HUES64 (cell line): ENCODE measurements at regions not wholly inside any gene's neighbourhood (a gene's known extent, or its start where the extent isn't known, plus 50 kb on each side); places are given as distances from the start of the nearest gene placed in this dataset.
"Not testable (repeated sequence)": the region's sequence is repeated elsewhere in the genome, so short reads cannot be mapped to it uniquely, and the experiment has no call there.

Experiments used
- H3K27ac ChIP-seq: 2 replicates; pipeline ENCODE4 v1.7.0; 2013; ENCODE audit warnings: low read depth, low read length, inconsistent platforms
- H3K27me3 ChIP-seq: 2 replicates; pipeline ENCODE4 v1.6.1; 2013; ENCODE audit warnings: mild to moderate bottlenecking, low read length; ENCODE audit not compliant: insufficient read depth
- H3K36me3 ChIP-seq: 2 replicates; pipeline ENCODE4 v1.6.1; 2013; ENCODE audit warnings: mild to moderate bottlenecking, low read length; ENCODE audit not compliant: insufficient read depth
- H3K4me1 ChIP-seq: 2 replicates; pipeline ENCODE4 v1.6.1; 2013; ENCODE audit warnings: mild to moderate bottlenecking, low read length, moderate library complexity; ENCODE audit not compliant: insufficient read depth
- H3K4me3 ChIP-seq: 2 replicates; pipeline ENCODE4 v1.5.1; 2013; ENCODE audit warnings: mild to moderate bottlenecking, low read length, moderate library complexity
- H3K9ac ChIP-seq: 2 replicates; pipeline ENCODE4 v1.6.1; 2013; ENCODE audit warnings: mild to moderate bottlenecking, low read depth, low read length
- H3K9me3 ChIP-seq: 2 replicates; pipeline ENCODE4 v1.6.1; 2013; ENCODE audit warnings: low read depth, low read length; ENCODE audit not compliant: insufficient read depth
- WGBS: fragments of 150-250, 120-280 bp; methylation state at CpG from one replicate; pipeline ENCODE4 v1.1.7; 2013; ENCODE audit warnings: missing lambda C conversion rate; 5-methylcytosine and 5-hydroxymethylcytosine counted together

DNA sequence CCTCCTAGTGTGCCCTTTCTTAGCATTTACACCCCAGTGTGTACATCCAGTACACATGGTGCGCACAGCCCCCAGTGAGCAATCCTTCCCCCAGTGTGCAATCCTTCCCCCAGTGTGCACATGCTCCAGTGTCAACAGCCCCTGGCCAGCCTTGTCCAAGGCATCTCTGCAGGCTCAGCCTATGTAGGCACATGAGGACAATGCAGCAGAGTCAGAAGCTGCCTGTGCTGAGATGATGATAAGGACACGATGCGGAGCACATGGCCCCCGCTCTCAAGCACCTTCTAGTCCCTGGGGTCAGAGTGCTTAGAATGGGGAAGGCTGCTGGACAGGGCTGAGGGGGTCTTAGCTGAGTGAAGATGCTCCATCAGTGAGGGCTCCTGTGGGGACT lies 69.8 kb downstream of the GADD45G start:
- Histone ChIP-seq H3K4me3 (no peak overlapping the region), H3K27ac (no peak overlapping the region), H3K27me3 (peaks cover 48% of the 10 kb centered on the region), H3K36me3 (no peaks in the 10 kb centered on the region), H3K9ac (no peak overlapping the region), H3K9me3 (no peaks in the 10 kb centered on the region), H3K4me1 (peaks cover 57% of the 10 kb centered on the region)
- 87% methylated on average over 4 of the region's 4 CpGs for WGBS

DNA sequence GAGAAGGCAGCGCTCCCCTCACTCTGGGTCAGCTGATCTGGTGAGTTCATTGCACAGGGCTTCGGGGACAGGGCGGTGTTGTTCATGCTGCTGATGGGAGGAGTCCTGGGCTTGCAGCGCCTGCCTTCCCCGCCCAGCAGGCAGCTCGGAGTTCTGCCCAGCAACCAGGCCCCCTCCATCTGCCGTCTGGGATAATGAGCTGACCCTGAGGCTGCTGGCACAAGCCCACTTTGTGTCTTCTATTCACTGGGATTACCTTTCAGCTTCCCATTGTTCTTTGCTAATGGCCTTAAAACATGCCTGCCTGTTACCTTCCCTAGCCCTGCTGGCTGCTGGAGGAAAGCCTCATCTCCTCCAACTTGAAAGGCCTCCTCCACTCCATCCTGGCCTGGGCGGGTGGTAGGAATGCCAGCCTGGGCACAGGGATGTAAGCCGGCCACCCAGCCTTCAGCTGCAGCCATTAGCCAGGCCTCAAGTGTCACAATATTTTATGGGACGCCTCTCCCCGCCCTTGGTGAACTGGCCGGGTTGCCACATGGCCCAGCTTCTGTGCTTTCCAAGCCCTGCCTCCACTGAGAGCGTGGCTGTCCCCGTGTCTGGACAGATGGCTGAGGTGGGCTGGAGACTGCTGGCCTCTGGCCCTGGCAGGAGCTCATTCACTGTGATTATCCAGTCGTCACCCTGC lies 70.4 kb downstream of the GADD45G start:
- no peak overlapping the region for H3K27ac ChIP-seq
- H3K4me3 ChIP-seq, result no peak overlapping the region
- H3K9ac ChIP-seq, result no peak overlapping the region
- H3K27me3 ChIP-seq, result peaks cover 53% of the 10 kb centered on the region
- H3K36me3 ChIP-seq, result no peaks in the 10 kb centered on the region
- peaks cover 57% of the 10 kb centered on the region for H3K4me1 ChIP-seq
- 44% methylated on average over 15 of the region's 15 CpGs for WGBS
- no peaks in the 10 kb centered on the region; the same call in 1 of the 2 replicates for H3K9me3 ChIP-seq

DNA sequence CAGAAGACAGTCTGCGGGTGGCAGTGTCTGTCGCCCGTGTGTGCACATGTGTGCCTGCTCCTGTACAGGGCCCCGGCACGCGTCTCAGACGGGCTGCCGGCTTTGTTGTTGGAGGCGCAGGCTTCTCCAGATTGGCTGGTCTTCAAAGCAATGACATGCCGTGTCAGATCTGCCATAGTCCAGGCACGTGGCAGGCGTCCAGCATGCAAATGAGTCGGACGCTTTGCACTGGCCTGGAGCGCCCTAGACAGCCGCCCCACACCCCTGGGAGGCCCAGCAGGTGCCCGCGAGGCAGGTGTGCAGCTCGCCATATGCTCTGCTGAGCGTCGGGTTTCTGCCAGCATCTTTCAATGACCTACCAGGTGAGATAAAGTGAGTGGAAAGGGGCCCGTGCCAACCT lies 71.5 kb downstream of the GADD45G start:
- Histone ChIP-seq H3K4me3 (no peak overlapping the region), H3K27ac (no peak overlapping the region), H3K9me3 (peaks cover 5% of the 10 kb centered on the region; the same call in 1 of the 2 replicates), H3K9ac (no peak overlapping the region), H3K36me3 (no peaks in the 10 kb centered on the region), H3K4me1 (peaks cover 57% of the 10 kb centered on the region), H3K27me3 (peaks cover 56% of the 10 kb centered on the region)
- 92% methylated on average over 22 of the region's 22 CpGs for WGBS

DNA sequence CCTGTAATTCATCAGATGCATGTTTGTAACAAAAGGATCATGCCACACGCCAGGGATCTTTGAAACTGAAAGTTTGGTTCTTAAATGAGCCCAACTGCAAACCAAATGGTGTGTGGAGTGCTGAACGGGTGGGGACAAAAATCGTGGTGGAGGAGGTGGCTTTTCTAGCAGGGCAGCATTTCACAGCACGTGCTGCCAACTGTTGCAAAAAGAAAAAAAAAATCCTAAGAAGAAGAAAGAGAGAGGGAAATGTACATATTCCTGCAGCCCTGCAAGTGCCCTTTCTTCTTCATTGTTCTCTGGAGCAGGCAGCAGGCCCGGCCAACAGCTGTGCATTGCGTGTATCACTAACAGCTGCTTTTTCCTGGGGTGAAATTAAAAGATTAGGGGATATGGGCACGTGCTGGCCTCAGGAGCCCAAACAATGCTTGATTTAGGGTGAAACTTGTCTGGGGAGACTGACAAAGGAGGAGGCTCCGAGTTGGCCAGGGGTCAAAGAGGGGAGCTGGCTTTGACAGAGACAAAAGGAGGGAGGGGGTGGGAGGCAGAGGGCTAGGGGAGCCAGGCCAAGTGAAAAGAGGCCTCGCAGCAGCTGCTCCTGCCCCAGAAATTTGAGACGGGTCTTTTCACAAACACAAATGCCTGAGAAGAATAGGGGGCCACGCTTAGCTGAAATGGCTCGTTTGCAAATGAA lies 73.0 kb downstream of the GADD45G start:
- WGBS, result 6% methylated on average over 12 of the region's 12 CpGs
- Histone ChIP-seq H3K9ac (peak overlapping the region; percentile 69), H3K4me3 (peak overlapping the region; percentile 33; the same call in 1 of the 2 replicates), H3K36me3 (no peaks in the 10 kb centered on the region), H3K27ac (peak overlapping the region; percentile 94), H3K27me3 (peaks cover 52% of the 10 kb centered on the region), H3K9me3 (peaks cover 5% of the 10 kb centered on the region; the same call in 1 of the 2 replicates), H3K4me1 (peaks cover 55% of the 10 kb centered on the region)

DNA sequence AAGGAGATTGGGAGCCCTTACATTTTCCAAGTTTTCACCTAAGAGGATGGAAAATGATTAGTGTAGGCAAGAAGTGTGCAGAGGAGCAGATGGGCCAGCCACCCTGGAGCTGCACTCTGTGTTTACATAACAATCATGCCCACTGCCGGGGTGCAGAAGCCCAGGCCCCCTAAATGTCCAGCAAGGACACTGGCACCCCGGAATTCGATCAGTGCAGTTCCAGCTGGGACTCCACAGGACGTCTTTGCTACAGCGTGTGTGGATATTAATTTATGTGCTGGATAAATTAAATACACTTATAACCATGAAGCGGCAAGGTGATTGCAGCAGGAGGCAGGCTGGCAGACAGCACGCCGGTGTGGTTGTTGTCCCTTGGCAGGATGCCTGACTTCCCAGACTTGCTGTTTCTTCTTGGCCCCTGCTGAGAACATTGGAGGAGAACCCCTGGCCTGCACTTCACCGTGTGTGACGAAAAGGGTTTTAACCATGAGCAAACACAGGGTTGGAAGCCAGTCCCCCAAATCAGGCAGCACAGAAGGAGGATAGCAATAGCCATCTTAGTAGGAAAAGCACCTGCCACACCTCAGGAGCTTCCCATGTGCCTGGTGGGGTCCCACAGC lies 73.7 kb downstream of the GADD45G start:
- Histone ChIP-seq H3K4me1 (peaks cover 50% of the 10 kb centered on the region), H3K9ac (peak overlapping the region; percentile 69), H3K9me3 (peaks cover 5% of the 10 kb centered on the region; the same call in 1 of the 2 replicates), H3K36me3 (no peaks in the 10 kb centered on the region), H3K27ac (peak overlapping the region; percentile 94), H3K4me3 (peak overlapping the region; percentile 31), H3K27me3 (peaks cover 51% of the 10 kb centered on the region)
- WGBS, result 13% methylated on average over 10 of the region's 10 CpGs

DNA sequence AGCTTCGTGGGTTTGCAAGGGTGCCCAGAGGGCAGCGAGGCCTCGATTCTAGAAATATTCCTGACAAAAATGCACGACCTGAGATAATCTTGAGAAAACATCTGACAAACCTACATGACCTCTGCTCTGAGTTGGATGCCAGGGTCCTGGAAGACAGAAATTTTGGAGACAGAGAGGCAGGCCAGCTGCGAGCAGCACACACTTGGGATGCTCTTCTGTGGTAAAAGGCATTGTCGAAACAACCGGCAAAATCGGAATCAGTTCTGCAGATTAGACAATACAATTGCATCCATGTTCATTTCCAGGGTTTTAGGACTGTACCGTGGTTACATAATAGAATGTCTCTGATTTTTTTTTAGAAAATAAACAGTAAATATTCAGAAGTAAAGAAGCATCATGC lies 74.2 kb downstream of the GADD45G start:
- H3K9me3 ChIP-seq, result peaks cover 5% of the 10 kb centered on the region; the same call in 1 of the 2 replicates
- H3K27ac ChIP-seq, result peak overlapping the region; percentile 94; the same call in 1 of the 2 replicates
- peak overlapping the region; percentile 69 for H3K9ac ChIP-seq
- peaks cover 50% of the 10 kb centered on the region for H3K4me1 ChIP-seq
- no peak overlapping the region for H3K4me3 ChIP-seq
- WGBS, result 80% methylated on average over 8 of the region's 9 CpGs
- no peaks in the 10 kb centered on the region for H3K36me3 ChIP-seq
- H3K27me3 ChIP-seq, result peaks cover 51% of the 10 kb centered on the region

DNA sequence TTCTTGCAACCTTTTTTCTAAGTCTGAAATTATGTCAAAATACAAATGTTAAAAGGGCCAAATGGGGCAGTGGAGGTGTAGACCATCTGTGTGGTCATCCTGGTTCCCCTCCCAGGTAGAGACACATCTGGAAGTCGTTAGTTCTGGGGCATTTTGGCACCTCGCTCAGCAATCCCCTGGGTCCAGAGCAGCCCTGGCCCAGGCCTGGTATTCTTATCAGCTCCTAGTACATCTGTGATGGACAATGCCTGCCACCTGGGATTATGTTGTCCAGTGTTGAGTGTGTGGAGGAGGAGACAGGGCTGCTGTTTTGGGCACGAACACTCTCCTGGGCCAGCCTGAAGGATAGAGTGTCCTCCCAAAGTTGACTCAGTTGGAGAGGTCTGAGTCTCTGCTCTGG lies 74.8 kb downstream of the GADD45G start:
- Histone ChIP-seq H3K27me3 (peaks cover 47% of the 10 kb centered on the region), H3K36me3 (no peaks in the 10 kb centered on the region), H3K9ac (no peak overlapping the region), H3K9me3 (peaks cover 5% of the 10 kb centered on the region; the same call in 1 of the 2 replicates), H3K27ac (no peak overlapping the region), H3K4me1 (peaks cover 47% of the 10 kb centered on the region), H3K4me3 (no peak overlapping the region)
- WGBS, result 88% methylated on average over 3 of the region's 3 CpGs

DNA sequence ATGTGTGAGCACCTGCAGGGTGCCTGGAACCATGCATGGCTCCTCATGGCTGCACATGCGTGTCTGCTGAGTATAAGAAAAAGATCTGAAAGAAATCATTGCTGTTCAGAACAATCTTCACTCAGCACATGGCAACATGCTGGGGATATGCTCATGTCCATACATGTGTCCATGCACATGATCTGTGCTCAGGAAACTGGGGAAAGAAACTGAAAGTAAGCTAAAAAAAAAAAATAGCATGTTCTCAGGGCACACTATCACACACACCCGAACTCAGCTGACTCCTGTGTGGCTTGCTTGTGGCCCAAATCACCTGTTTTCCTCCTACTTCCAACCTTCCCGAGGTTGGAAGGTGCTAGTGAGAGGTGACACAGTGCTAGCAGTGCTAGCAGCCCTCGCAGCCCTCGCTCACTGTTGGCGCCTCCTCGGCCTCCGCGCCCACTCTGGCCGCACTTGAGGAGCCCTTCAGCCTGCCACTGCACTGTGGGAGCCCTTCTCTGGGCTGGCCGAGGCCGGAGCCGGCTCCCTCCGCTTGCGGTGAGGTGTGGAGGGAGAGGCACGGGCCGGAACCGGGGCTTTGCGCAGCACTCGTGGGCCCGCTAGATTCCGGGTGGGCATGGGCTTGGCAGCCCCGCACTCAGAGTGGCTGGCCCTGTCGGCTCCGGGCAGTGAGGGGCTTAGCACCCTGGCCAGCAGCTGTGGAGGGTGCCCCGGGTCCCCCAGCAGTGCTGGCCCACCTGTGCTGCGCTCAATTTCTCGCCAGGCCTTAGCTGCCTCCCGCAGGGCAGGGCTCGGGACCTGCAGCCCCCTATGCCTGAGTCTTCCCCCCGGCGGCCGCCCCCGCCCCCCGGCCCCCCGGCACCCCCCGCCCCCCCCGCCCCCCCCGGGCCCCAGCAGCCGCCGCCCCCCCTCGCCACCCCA lies 76.0 kb downstream of the GADD45G start:
- peaks cover 38% of the 10 kb centered on the region for H3K27me3 ChIP-seq
- H3K9ac ChIP-seq, result no peak overlapping the region
- 92% methylated on average over 34 of the region's 42 CpGs for WGBS
- peaks cover 5% of the 10 kb centered on the region; the same call in 1 of the 2 replicates for H3K9me3 ChIP-seq
- no peaks in the 10 kb centered on the region for H3K36me3 ChIP-seq
- peaks cover 36% of the 10 kb centered on the region for H3K4me1 ChIP-seq
- H3K27ac ChIP-seq, result no peak overlapping the region
- H3K4me3 ChIP-seq, result no peak overlapping the region

DNA sequence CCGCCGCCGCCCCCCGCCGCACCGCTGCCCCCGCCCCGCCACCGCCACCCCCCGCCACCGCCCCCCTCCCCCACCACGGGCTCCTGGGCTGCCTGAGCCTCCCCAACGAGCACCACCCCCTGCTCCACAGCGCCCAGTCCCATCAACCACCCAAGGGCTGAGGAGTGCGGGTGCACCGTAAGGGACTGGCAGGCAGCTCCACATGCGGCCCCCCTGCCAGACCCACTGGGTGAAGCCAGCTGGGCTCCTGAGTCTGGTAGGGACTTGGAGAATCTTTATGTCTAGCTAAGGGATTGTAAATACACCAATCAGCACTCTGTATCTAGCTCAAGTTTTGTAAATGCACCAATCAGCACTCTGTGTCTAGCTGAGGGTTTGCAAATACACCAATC lies 76.7 kb downstream of the GADD45G start:
- Histone ChIP-seq H3K4me1 (peaks cover 30% of the 10 kb centered on the region), H3K27me3 (peaks cover 32% of the 10 kb centered on the region)
- H3K9me3 ChIP-seq, H3K36me3 ChIP-seq, H3K9ac ChIP-seq, H3K27ac ChIP-seq, H3K4me3 ChIP-seq: not testable (repeated sequence)
- WGBS, result 98% methylated on average over 5 of the region's 17 CpGs

DNA sequence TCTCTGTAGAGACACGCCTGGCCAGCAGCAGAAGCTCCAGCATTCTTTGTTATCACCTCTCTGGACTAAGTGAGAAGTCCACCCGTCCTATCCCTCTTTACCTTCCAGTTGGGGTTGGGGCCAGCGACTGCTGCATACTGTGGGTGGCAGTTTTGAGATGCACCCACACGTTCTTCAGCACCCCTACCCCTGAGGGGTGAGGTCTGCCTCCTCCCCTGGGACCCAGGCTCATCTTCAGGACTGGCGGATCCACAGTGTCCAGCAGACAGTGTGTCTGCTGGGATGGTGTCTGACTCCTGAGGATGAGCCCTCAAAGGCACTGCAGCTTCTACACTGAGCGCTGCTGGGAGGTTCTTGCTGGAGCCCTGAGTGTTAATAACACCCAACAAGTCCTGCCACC lies 78.8 kb downstream of the GADD45G start:
- 94% methylated on average over 6 of the region's 6 CpGs for WGBS
- H3K27me3 ChIP-seq, result peaks cover 18% of the 10 kb centered on the region
- no peak overlapping the region for H3K9ac ChIP-seq
- H3K4me3 ChIP-seq, result no peak overlapping the region
- peaks cover 5% of the 10 kb centered on the region; the same call in 1 of the 2 replicates for H3K9me3 ChIP-seq
- peaks cover 10% of the 10 kb centered on the region for H3K4me1 ChIP-seq
- no peaks in the 10 kb centered on the region for H3K36me3 ChIP-seq
- H3K27ac ChIP-seq, result no peak overlapping the region
